B cell (primary cell): ENCODE measurements at regions not wholly inside any gene's neighbourhood (a gene's known extent, or its start where the extent isn't known, plus 50 kb on each side); places are given as distances from the start of the nearest gene placed in this dataset.

ENCODE experiments used
- ATAC-seq: fragments of 200-7000 bp; cut with Tn5 transposase; one replicate; pipeline ENCODE4 v1.10.0; 2021; ENCODE audit warnings: low read depth, mild to moderate bottlenecking, moderate number of reproducible peaks, moderate library complexity
- CTCF ChIA-PET: fragments of 350-600 bp; sonication (Branson Sonifier 250); formaldehyde crosslinking; loops from one replicate; lab custom pipeline; 2021; ENCODE audit warnings: antibody characterized with exemption, inconsistent platforms; lab: Charles Lee
- POLR2A ChIA-PET: fragments of 350-600 bp; sonication (Branson Sonifier 250); formaldehyde crosslinking; loops from one replicate; lab custom pipeline; 2021; ENCODE audit warnings: antibody characterized with exemption; lab: Charles Lee
- DNase-seq: peaks from one replicate; pipeline ENCODE4 v3.0.0; 2013
- H2AFZ ChIP-seq: 2 replicates; pipeline ENCODE4 v1.6.1; 2012; ENCODE audit warnings: mild to moderate bottlenecking, low read depth, low read length; ENCODE audit not compliant: insufficient read depth, poor library complexity, severe bottlenecking
- H3K27ac ChIP-seq, 2 donors: 1 replicate in 1 of 2; 2 replicates in 1 of 2; pipeline ENCODE4 v1.5.1; 2012 to 2013; ENCODE audit warnings: low read length in 2 of 2, mild to moderate bottlenecking in 2 of 2, moderate library complexity in 1 of 2
- H3K27me3 ChIP-seq, 4 experiments: fragments of 200-600 bp in 1 of 4; sonication (generic) in 1 of 4; replicated peaks in 1 of 4; 1 replicate in 2 of 4; 2 replicates in 2 of 4; pipeline versions ENCODE4 v1.6.1 to v1.7.0; 2013 to 2016; ENCODE audit warnings: low read length in 3 of 4, mild to moderate bottlenecking in 2 of 4, mixed read lengths in 1 of 4, moderate library complexity in 1 of 4; ENCODE audit not compliant: insufficient read depth in 4 of 4, control insufficient read depth in 3 of 4; ENCODE audit errors: control extremely low read depth in 1 of 4
- H3K36me3 ChIP-seq, 2 experiments: replicated peaks in 1 of 2; 1 replicate in 1 of 2; 2 replicates in 1 of 2; pipeline versions ENCODE4 v1.6.1 to v1.7.1; 2013; ENCODE audit warnings: low read length in 1 of 2; ENCODE audit not compliant: insufficient read depth in 2 of 2, control insufficient read depth in 1 of 2; ENCODE audit errors: control extremely low read depth in 1 of 2, extremely low read depth in 1 of 2
- H3K4me1 ChIP-seq, 2 donors: fragments of 200-600 bp in 1 of 2; sonication (generic) in 1 of 2; 1 replicate in 1 of 2; 2 replicates in 1 of 2; pipeline versions ENCODE4 v1.5.1 to v1.6.1; 2013 to 2017; ENCODE audit warnings: low read length in 2 of 2; ENCODE audit not compliant: control insufficient read depth in 2 of 2, insufficient read depth in 2 of 2
- H3K4me2 ChIP-seq: replicated peaks from 2 replicates; pipeline ENCODE3; 2012; ENCODE audit warnings: mild to moderate bottlenecking, low read depth, low read length; ENCODE audit not compliant: poor library complexity, severe bottlenecking
- H3K4me3 ChIP-seq, 5 experiments: fragments of 200-600 bp in 1 of 5; sonication (generic) in 1 of 5; 1 replicate in 3 of 5; 2 replicates in 2 of 5; pipeline versions ENCODE4 v1.5.1 to v1.7.0; 2011 to 2016; ENCODE audit warnings: low read length in 4 of 5, mild to moderate bottlenecking in 4 of 5, low read depth in 2 of 5, control low read depth in 1 of 5, moderate library complexity in 1 of 5; ENCODE audit not compliant: insufficient read depth in 1 of 5; ENCODE audit errors: control extremely low read depth in 1 of 5, extremely low read depth in 1 of 5
- H3K79me2 ChIP-seq: fragments of 200-600 bp; sonication (generic); one replicate; pipeline ENCODE4 v1.6.0; 2016; ENCODE audit warnings: low read length; ENCODE audit not compliant: control insufficient read depth, insufficient read depth
- H3K9ac ChIP-seq: fragments of 200-600 bp; sonication (generic); 2 replicates; pipeline ENCODE4 v1.6.1; 2017; ENCODE audit warnings: mild to moderate bottlenecking, low read length, moderate library complexity
- H3K9me3 ChIP-seq, 3 donors: one replicate each; pipeline versions ENCODE4 v1.6.1 to v1.7.1; 2013; ENCODE audit warnings: low read length in 2 of 3; ENCODE audit not compliant: control insufficient read depth in 2 of 3, insufficient read depth in 1 of 3; ENCODE audit errors: control extremely low read depth in 1 of 3
- H4K20me1 ChIP-seq: 2 replicates; pipeline ENCODE4 v1.6.0; 2012; ENCODE audit warnings: mild to moderate bottlenecking, low read length; ENCODE audit not compliant: insufficient read depth, control insufficient read depth, poor library complexity, severe bottlenecking
- H3K27ac Mint-ChIP-seq: one replicate; pipeline ENCODE4 v1.8.0; 2021; ENCODE audit warnings: mixed read lengths
- H3K27me3 Mint-ChIP-seq: one replicate; pipeline ENCODE4 v1.8.0; 2021; ENCODE audit warnings: mixed read lengths
- H3K4me1 Mint-ChIP-seq: one replicate; pipeline ENCODE4 v1.8.0; 2021; ENCODE audit warnings: mixed read lengths
- H3K4me3 Mint-ChIP-seq: one replicate; pipeline ENCODE4 v1.8.0; 2021; ENCODE audit warnings: mixed read lengths
- H3K9me3 Mint-ChIP-seq: one replicate; pipeline ENCODE4 v1.8.0; 2022; ENCODE audit warnings: mixed read lengths; ENCODE audit not compliant: insufficient read depth
- CTCF ChIP-seq: fragments of 200-600 bp; IDR thresholded peaks from one replicate; pipeline ENCODE4 v1.8.0; 2022; ENCODE audit warnings: antibody characterized with exemption, mild to moderate bottlenecking
- EZH2 ChIP-seq: IDR thresholded peaks from 2 replicates; pipeline ENCODE4 v1.6.1; 2012; ENCODE audit warnings: borderline replicate concordance, low read depth, mild to moderate bottlenecking, moderate library complexity, low read length; ENCODE audit not compliant: insufficient read depth, poor library complexity, severe bottlenecking
- WGBS: methylation state at CpG from one replicate; pipeline ENCODE4 v1.1.5; 2013; ENCODE audit warnings: missing lambda C conversion rate; ENCODE audit not compliant: insufficient coverage; 5-methylcytosine and 5-hydroxymethylcytosine counted together
- intact Hi-C: fragments of 100-400 bp; cut with micrococcal nuclease; formaldehyde crosslinking; loops from one replicate; pipeline ENCODE4 v1.10.0; 2022

GRCh38 chr6:81856872-81857271, 104.4 kb upstream of the TENT5A start:
- Mint-ChIP-seq H3K9me3 (no peaks in the 10 kb centered on the region), H3K27ac (no peak overlapping the region), H3K27me3 (no peaks in the 10 kb centered on the region), H3K4me3 (no peak overlapping the region), H3K4me1 (no peaks in the 10 kb centered on the region)
- Histone ChIP-seq H3K4me3 (no peak overlapping the region), H3K36me3 (no peaks in the 10 kb centered on the region), H3K27ac (no peak overlapping the region), H3K79me2 (no peaks in the 10 kb centered on the region), H4K20me1 (no peaks in the 10 kb centered on the region), H3K9me3 (no peaks in the 10 kb centered on the region), H2AFZ (no peak overlapping the region), H3K4me1 (no peaks in the 10 kb centered on the region), H3K9ac (no peak overlapping the region), H3K27me3 (no peaks in the 10 kb centered on the region), H3K4me2 (no peak overlapping the region)
- ATAC-seq = no peak
- no peak for DNase-seq
- TF ChIP-seq CTCF (no peak), EZH2 (no peak)
- intact Hi-C loops = no loop called here
- 100% methylated on average over 1 of the region's 1 CpG for WGBS
- POLR2A ChIA-PET = no interaction called here
- CTCF ChIA-PET = no interaction called here

GRCh38 chr6:81854474-81854873, 102.0 kb upstream of the TENT5A start:
- DNase-seq (no peak), ATAC-seq (no peak)
- Histone ChIP-seq H4K20me1 (no peaks in the 10 kb centered on the region), H3K9me3 (peaks cover 0 to 3% (median 0%) of the 10 kb centered on the region in 3 donors), H3K27ac (no peak overlapping the region), H3K4me3 (no peak overlapping the region), H3K36me3 (no peaks in the 10 kb centered on the region), H3K79me2 (no peaks in the 10 kb centered on the region), H3K27me3 (no peaks in the 10 kb centered on the region), H3K9ac (no peak overlapping the region), H3K4me1 (no peaks in the 10 kb centered on the region), H2AFZ (no peak overlapping the region), H3K4me2 (no peak overlapping the region)
- no peak overlapping the region for H3K4me3 Mint-ChIP-seq
- intact Hi-C loops = no loop called here
- no peak for TF ChIP-seq EZH2
- TF ChIP-seq CTCF = no peak
- H3K27ac Mint-ChIP-seq = no peak overlapping the region
- WGBS = 100% methylated on average over 1 of the region's 2 CpGs
- no peaks in the 10 kb centered on the region for H3K27me3 Mint-ChIP-seq
- ChIA-PET POLR2A (no interaction called here), CTCF (no interaction called here)
- no peaks in the 10 kb centered on the region for H3K4me1 Mint-ChIP-seq
- no peaks in the 10 kb centered on the region for H3K9me3 Mint-ChIP-seq
